Lower lobe of right lung (tissue), 2 donors: ENCODE measurements at regions not wholly inside any gene's neighbourhood (a gene's known extent, or its start where the extent isn't known, plus 50 kb on each side); places are given as distances from the start of the nearest gene placed in this dataset.

Experiments used
- ATAC-seq, 2 donors: fragments of 200-7000 bp; cut with Tn5 transposase; one replicate each; pipeline ENCODE4 v1.9.1; 2020 to 2022; ENCODE audit warnings: mild to moderate bottlenecking in 2 of 2, moderate library complexity in 2 of 2
- DNase-seq: peaks from one replicate; pipeline ENCODE4 v3.0.0-alpha.2; 2020
- H3K27ac ChIP-seq: fragments of 200-600 bp; one replicate; pipeline ENCODE4 v1.8.0; 2022
- H3K27me3 ChIP-seq: fragments of 200-600 bp; one replicate; pipeline ENCODE4 v1.8.0; 2022; ENCODE audit warnings: low read depth
- H3K36me3 ChIP-seq: fragments of 200-600 bp; one replicate; pipeline ENCODE4 v1.8.0; 2022; ENCODE audit warnings: mild to moderate bottlenecking
- H3K4me1 ChIP-seq: fragments of 200-600 bp; one replicate; pipeline ENCODE4 v1.8.0; 2022
- H3K4me3 ChIP-seq: fragments of 200-600 bp; one replicate; pipeline ENCODE4 v1.8.0; 2022; ENCODE audit warnings: mild to moderate bottlenecking
- H3K9me3 ChIP-seq: fragments of 200-600 bp; one replicate; pipeline ENCODE4 v1.8.0; 2022
- CTCF ChIP-seq: fragments of 200-600 bp; IDR thresholded peaks from one replicate; pipeline ENCODE4 v1.8.0; 2022; ENCODE audit warnings: antibody characterized with exemption, mild to moderate bottlenecking
- intact Hi-C: fragments of 100-400 bp; cut with DNase I; formaldehyde crosslinking; loops from one replicate; pipeline ENCODE4 v1.11.0; 2022
- donor health status: DM: no; HTN: yes; CAD: no; lungs with severe emphysema.

- H3K27me3 ChIP-seq = no peaks in the 10 kb centered on the region
- no peak for TF ChIP-seq CTCF
- H3K36me3 ChIP-seq = no peaks in the 10 kb centered on the region
- H3K4me3 ChIP-seq = no peak overlapping the region
- intact Hi-C loops = no loop called here
- DNase-seq (no peak), ATAC-seq (no peak)
- no peak overlapping the region for H3K27ac ChIP-seq
- H3K4me1 ChIP-seq = no peaks in the 10 kb centered on the region
- no peaks in the 10 kb centered on the region for H3K9me3 ChIP-seq
Measured at GRCh38 chr4:128668566-128668965, 140.9 kb upstream of the JADE1 start.

- intact Hi-C loops = no loop called here
- TF ChIP-seq CTCF = no peak
- ATAC-seq (no peak), DNase-seq (no peak)
- Histone ChIP-seq H3K4me3 (no peak overlapping the region), H3K36me3 (no peaks in the 10 kb centered on the region), H3K27me3 (no peaks in the 10 kb centered on the region), H3K27ac (no peak overlapping the region), H3K4me1 (peaks cover 8% of the 10 kb centered on the region), H3K9me3 (no peaks in the 10 kb centered on the region)
Measured at GRCh38 chr4:128665514-128665913, 144.0 kb upstream of the JADE1 start.

GRCh38 chr4:128663325-128663724, 146.2 kb upstream of the JADE1 start:
- no peaks in the 10 kb centered on the region for H3K36me3 ChIP-seq
- no peak overlapping the region for H3K4me3 ChIP-seq
- TF ChIP-seq CTCF = no peak
- peaks cover 15% of the 10 kb centered on the region for H3K4me1 ChIP-seq
- no peaks in the 10 kb centered on the region for H3K27me3 ChIP-seq
- no peak for ATAC-seq
- intact Hi-C loops = no loop called here
- H3K9me3 ChIP-seq = no peaks in the 10 kb centered on the region
- no peak overlapping the region for H3K27ac ChIP-seq
- DNase-seq = no peak

- H3K4me1 ChIP-seq = peaks cover 20% of the 10 kb centered on the region
- ATAC-seq (no peak), DNase-seq (no peak)
- intact Hi-C loops = no loop called here
- H3K4me3 ChIP-seq = no peak overlapping the region
- no peak for TF ChIP-seq CTCF
- no peaks in the 10 kb centered on the region for H3K36me3 ChIP-seq
- H3K27me3 ChIP-seq = no peaks in the 10 kb centered on the region
- no peaks in the 10 kb centered on the region for H3K9me3 ChIP-seq
- H3K27ac ChIP-seq = peak overlapping the region; percentile 56
Measured at GRCh38 chr4:128661479-128661878, 148.0 kb upstream of the JADE1 start.

- ATAC-seq (peak; percentile 70 to 84), DNase-seq (no peak)
- H3K27me3 ChIP-seq = no peaks in the 10 kb centered on the region
- no peaks in the 10 kb centered on the region for H3K9me3 ChIP-seq
- intact Hi-C loops = no loop called here
- H3K27ac ChIP-seq = peak overlapping the region; percentile 72
- H3K4me1 ChIP-seq = peaks cover 20% of the 10 kb centered on the region
- TF ChIP-seq CTCF = no peak
- H3K36me3 ChIP-seq = no peaks in the 10 kb centered on the region
- H3K4me3 ChIP-seq = no peak overlapping the region
Measured at GRCh38 chr4:128660361-128661215, 148.9 kb upstream of the JADE1 start.
